Activated T-helper 2 cell treated with anti-CD3 and anti-CD28 coated beads, Interferon-gamma antibody, Interleukin-2, Interleukin-4, amounts not matched to agents 10 μg/mL and 5 μg/mL and 100 μg/mL, durations not matched to agents 14 hours and 24 hours and 36 hours (primary cell): ENCODE measurements at regions not wholly inside any gene's neighbourhood (a gene's known extent, or its start where the extent isn't known, plus 50 kb on each side); places are given as distances from the start of the nearest gene placed in this dataset.

ENCODE experiments used
- DNase-seq: peaks from one replicate; pipeline ENCODE4 v3.0.0; 2021; ENCODE audit warnings: low spot score
- H3K27ac Mint-ChIP-seq: one replicate; pipeline ENCODE4 v1.8.0; 2021; ENCODE audit warnings: mixed read lengths
- H3K27me3 Mint-ChIP-seq: one replicate; pipeline ENCODE4 v1.8.0; 2021; ENCODE audit warnings: low read depth, mixed read lengths
- H3K36me3 Mint-ChIP-seq: one replicate; pipeline ENCODE4 v1.8.0; 2021; ENCODE audit warnings: low read depth, mixed read lengths
- H3K4me1 Mint-ChIP-seq: one replicate; pipeline ENCODE4 v1.8.0; 2021; ENCODE audit warnings: low read depth, mixed read lengths
- H3K4me3 Mint-ChIP-seq: one replicate; pipeline ENCODE4 v1.8.0; 2021; ENCODE audit warnings: low read depth, mild to moderate bottlenecking, moderate library complexity, mixed read lengths
- H3K9me3 Mint-ChIP-seq: one replicate; pipeline ENCODE4 v1.8.0; 2021; ENCODE audit warnings: mixed read lengths
- intact Hi-C: fragments of 100-400 bp; cut with micrococcal nuclease; formaldehyde crosslinking; loops from one replicate; pipeline ENCODE4 v1.15.1; 2023

GRCh38 chr9:11973511-11973910 lies 719.7 kb upstream of the TYRP1 start:
- intact Hi-C loops = no loop called here
- no peak overlapping the region for H3K27ac Mint-ChIP-seq
- no peak overlapping the region for H3K4me3 Mint-ChIP-seq
- no peak for DNase-seq
- H3K9me3 Mint-ChIP-seq = peaks cover 52% of the 10 kb centered on the region
- no peaks in the 10 kb centered on the region for H3K36me3 Mint-ChIP-seq
- H3K4me1 Mint-ChIP-seq = no peaks in the 10 kb centered on the region
- H3K27me3 Mint-ChIP-seq = no peaks in the 10 kb centered on the region

DNA sequence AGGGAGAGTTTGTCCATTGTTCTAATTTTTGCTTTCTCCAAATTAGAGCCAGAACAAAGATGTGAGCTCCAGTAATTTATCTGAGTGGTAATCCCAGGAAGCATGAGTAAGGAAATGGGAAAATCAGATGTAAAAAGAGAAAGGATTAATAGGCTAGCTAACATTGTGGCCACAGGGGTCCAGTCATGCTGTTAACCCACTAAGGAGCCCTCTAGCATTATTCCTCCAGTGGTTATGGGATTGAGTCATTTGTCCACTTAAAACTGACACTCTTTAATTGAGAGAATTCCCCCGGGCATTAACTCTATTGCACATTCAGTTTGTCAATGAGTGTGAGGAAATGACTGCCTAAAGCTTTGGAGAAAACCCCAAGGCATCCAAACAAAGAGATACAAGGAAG lies 700.3 kb upstream of the TYRP1 start:
- H3K9me3 Mint-ChIP-seq = peaks cover 30% of the 10 kb centered on the region
- no peak overlapping the region for H3K27ac Mint-ChIP-seq
- H3K4me3 Mint-ChIP-seq = no peak overlapping the region
- no peaks in the 10 kb centered on the region for H3K27me3 Mint-ChIP-seq
- no peaks in the 10 kb centered on the region for H3K4me1 Mint-ChIP-seq
- intact Hi-C loops = no loop called here
- DNase-seq = no peak
- no peaks in the 10 kb centered on the region for H3K36me3 Mint-ChIP-seq

GRCh38 chr9:12014488-12014887 lies 678.7 kb upstream of the TYRP1 start:
- Mint-ChIP-seq H3K4me1 (no peaks in the 10 kb centered on the region), H3K36me3 (no peaks in the 10 kb centered on the region), H3K4me3 (no peak overlapping the region), H3K27ac (no peak overlapping the region), H3K27me3 (no peaks in the 10 kb centered on the region), H3K9me3 (peaks cover 52% of the 10 kb centered on the region)
- intact Hi-C loops = no loop called here
- DNase-seq = no peak

- H3K27me3 Mint-ChIP-seq = no peaks in the 10 kb centered on the region
- H3K27ac Mint-ChIP-seq = no peak overlapping the region
- H3K36me3 Mint-ChIP-seq = no peaks in the 10 kb centered on the region
- no peak overlapping the region for H3K4me3 Mint-ChIP-seq
- H3K4me1 Mint-ChIP-seq = no peaks in the 10 kb centered on the region
- H3K9me3 Mint-ChIP-seq = peaks cover 61% of the 10 kb centered on the region
- intact Hi-C loops = no loop called here
- no peak for DNase-seq
Measured at GRCh38 chr9:12054235-12054634, 639.0 kb upstream of the TYRP1 start.

DNA sequence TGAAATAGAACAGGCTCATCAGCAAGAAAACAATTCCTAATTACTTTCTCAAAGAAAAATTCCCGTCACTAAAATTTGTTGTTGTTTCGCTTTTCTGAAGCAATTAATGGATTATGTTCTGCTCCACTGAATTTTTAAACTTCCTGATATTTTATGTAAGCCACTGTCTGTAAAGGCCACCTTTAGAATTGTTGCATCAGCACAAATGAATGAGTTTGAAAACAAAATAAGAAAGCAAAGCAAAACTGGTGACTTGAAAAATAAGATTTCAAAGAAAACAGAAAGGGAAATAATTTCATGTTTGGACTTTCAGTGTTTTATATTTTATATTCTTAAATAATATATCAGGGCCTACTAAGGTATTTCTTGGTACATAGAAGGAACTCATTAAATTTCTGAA lies 636.3 kb upstream of the TYRP1 start:
- Mint-ChIP-seq H3K27me3 (no peaks in the 10 kb centered on the region), H3K27ac (no peak overlapping the region), H3K4me1 (no peaks in the 10 kb centered on the region), H3K9me3 (peaks cover 75% of the 10 kb centered on the region), H3K36me3 (no peaks in the 10 kb centered on the region), H3K4me3 (no peak overlapping the region)
- DNase-seq = no peak
- intact Hi-C loops = no loop called here

- no peak for DNase-seq
- intact Hi-C loops = no loop called here
- H3K27me3 Mint-ChIP-seq = no peaks in the 10 kb centered on the region
- H3K4me3 Mint-ChIP-seq = no peak overlapping the region
- H3K36me3 Mint-ChIP-seq = no peaks in the 10 kb centered on the region
- no peak overlapping the region for H3K27ac Mint-ChIP-seq
- H3K9me3 Mint-ChIP-seq = peaks cover 55% of the 10 kb centered on the region
- no peaks in the 10 kb centered on the region for H3K4me1 Mint-ChIP-seq
Measured at GRCh38 chr9:12060067-12060466, 633.1 kb upstream of the TYRP1 start.

DNA sequence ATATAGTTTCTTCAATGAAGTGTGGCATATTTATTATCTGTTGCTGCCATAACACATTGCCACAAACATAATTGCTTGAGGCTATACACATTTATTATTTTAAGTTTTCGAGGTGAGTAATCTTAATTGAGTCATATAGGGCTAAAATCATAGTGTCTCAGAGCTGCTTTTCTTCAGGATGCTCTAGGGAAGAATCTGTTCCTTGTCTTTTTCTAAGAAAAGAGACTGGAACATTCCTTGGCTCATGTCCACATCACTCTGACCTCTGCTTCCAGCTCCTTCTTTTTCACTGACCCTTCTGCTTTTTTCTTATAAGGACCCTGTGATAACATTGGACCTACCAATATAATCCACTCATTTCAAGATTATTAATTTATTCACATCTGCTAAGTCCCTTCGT lies 632.4 kb upstream of the TYRP1 start:
- Mint-ChIP-seq H3K36me3 (no peaks in the 10 kb centered on the region), H3K4me3 (no peak overlapping the region), H3K27me3 (no peaks in the 10 kb centered on the region)

GRCh38 chr9:12065050-12065449 lies 628.1 kb upstream of the TYRP1 start:
- H3K4me3 Mint-ChIP-seq = no peak overlapping the region
- no peaks in the 10 kb centered on the region for H3K4me1 Mint-ChIP-seq
- no peak for DNase-seq
- intact Hi-C loops = no loop called here
- no peaks in the 10 kb centered on the region for H3K36me3 Mint-ChIP-seq
- H3K27me3 Mint-ChIP-seq = no peaks in the 10 kb centered on the region
- H3K27ac Mint-ChIP-seq = no peak overlapping the region
- H3K9me3 Mint-ChIP-seq = peaks cover 35% of the 10 kb centered on the region

More for the DNA sequence above, 632.4 kb upstream of the TYRP1 start:
- peaks cover 50% of the 10 kb centered on the region for H3K9me3 Mint-ChIP-seq
- H3K4me1 Mint-ChIP-seq = no peaks in the 10 kb centered on the region
- no peak overlapping the region for H3K27ac Mint-ChIP-seq
- DNase-seq = no peak
- intact Hi-C loops = no loop called here

- intact Hi-C loops = no loop called here
- Mint-ChIP-seq H3K27ac (no peak overlapping the region), H3K27me3 (no peaks in the 10 kb centered on the region), H3K4me3 (no peak overlapping the region), H3K4me1 (no peaks in the 10 kb centered on the region), H3K36me3 (no peaks in the 10 kb centered on the region), H3K9me3 (peaks cover 29% of the 10 kb centered on the region)
- DNase-seq = no peak
Measured at GRCh38 chr9:12065686-12066085, 627.5 kb upstream of the TYRP1 start.

DNA sequence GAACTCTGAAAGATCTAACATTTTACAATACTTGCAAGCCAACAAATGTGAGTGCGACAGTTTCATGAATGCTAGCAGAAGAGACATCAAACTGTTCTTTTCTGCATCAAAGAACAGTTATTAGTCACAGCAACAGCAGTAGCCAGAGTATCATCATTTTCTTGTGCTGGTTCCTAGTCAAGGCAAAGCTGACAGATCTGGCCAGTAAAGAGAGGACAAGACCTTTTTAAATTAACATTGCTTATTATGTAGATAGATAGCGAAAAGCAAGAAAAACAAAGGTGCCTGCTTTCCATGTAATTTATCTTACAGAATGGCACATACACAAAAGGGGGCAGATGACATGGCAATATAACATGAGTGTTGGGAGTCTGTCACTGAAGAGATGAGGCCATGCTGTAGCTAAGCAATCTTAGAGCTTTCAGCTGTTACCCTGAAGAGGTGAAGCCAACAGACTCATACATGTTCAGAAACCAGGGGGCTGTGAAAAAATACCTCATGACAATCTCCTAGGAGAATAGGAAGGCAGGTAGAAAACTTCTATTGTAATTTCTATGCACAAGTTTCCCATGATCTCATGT lies 626.6 kb upstream of the TYRP1 start:
- Mint-ChIP-seq H3K27me3 (no peaks in the 10 kb centered on the region), H3K27ac (no peak overlapping the region), H3K4me1 (no peaks in the 10 kb centered on the region), H3K9me3 (peaks cover 25% of the 10 kb centered on the region), H3K36me3 (no peaks in the 10 kb centered on the region), H3K4me3 (no peak overlapping the region)
- intact Hi-C loops = no loop called here
- DNase-seq = no peak

- H3K27ac Mint-ChIP-seq = no peak overlapping the region
- no peaks in the 10 kb centered on the region for H3K27me3 Mint-ChIP-seq
- H3K9me3 Mint-ChIP-seq = peaks cover 36% of the 10 kb centered on the region
- H3K4me3 Mint-ChIP-seq = no peak overlapping the region
- no peaks in the 10 kb centered on the region for H3K4me1 Mint-ChIP-seq
- intact Hi-C loops = no loop called here
- H3K36me3 Mint-ChIP-seq = no peaks in the 10 kb centered on the region
- no peak for DNase-seq
Measured at GRCh38 chr9:12069366-12069765, 623.8 kb upstream of the TYRP1 start.

DNA sequence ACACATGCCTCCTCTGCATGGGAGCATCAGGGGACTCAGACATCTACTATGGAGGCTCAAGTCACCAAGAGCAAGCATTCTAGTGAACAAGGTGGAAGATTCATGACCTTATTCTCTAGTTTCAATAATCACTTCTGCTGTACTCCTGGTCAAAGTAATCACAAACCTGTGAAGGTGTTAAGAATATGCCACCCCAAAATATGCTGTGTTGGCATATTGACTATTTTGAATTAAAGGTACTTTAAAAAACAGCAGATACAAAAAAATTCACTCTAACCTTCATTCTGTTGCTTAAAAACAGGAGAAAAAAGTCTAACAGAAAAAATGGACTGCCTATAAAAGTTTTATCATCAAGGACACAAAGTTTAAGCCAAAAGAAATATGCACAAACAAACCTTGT lies 607.8 kb upstream of the TYRP1 start:
- Mint-ChIP-seq H3K9me3 (peaks cover 52% of the 10 kb centered on the region), H3K4me3 (no peak overlapping the region), H3K27me3 (no peaks in the 10 kb centered on the region), H3K4me1 (no peaks in the 10 kb centered on the region), H3K27ac (no peak overlapping the region), H3K36me3 (no peaks in the 10 kb centered on the region)
- no peak for DNase-seq
- intact Hi-C loops = no loop called here

DNA sequence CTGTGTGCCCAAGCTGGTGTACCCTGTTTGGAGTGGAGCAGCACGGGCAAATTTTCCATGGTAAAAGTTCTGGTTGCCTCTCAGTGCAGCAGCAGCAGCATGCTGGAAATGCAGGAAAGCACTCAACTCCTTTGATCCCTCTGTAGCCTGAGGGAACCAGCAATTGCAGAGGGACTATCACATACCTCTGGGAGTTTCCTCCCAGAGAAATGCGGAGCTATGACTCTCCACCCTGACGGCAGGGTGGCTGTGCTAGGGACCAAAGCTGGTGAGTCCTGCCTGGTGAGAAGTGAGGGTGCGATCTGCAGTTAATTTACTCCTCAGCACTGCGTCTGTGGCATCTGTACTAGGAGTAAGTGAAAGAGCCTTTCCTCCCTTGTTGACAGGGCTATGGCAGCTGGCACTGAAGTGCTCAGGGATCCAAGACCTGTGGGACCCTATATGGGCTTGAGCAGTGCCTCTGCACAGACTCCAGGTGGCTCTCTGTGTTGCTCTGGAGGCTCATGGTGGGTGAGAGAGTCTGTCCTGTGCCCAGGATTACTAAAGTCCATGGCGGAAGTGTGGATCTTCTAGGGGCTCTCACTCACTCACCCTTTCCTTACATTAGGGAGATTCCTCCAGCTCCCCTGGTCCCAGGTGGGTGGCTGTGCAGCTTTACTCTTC lies 601.2 kb upstream of the TYRP1 start:
- no peaks in the 10 kb centered on the region for H3K4me1 Mint-ChIP-seq
- H3K9me3 Mint-ChIP-seq = peaks cover 51% of the 10 kb centered on the region
- no peak overlapping the region for H3K27ac Mint-ChIP-seq
- H3K36me3 Mint-ChIP-seq = no peaks in the 10 kb centered on the region
- no peak overlapping the region for H3K4me3 Mint-ChIP-seq
- no peaks in the 10 kb centered on the region for H3K27me3 Mint-ChIP-seq
- DNase-seq = no peak
- intact Hi-C loops = no loop called here

GRCh38 chr9:12094046-12094445 lies 599.1 kb upstream of the TYRP1 start:
- H3K4me3 Mint-ChIP-seq = no peak overlapping the region
- H3K9me3 Mint-ChIP-seq = peaks cover 43% of the 10 kb centered on the region
- no peaks in the 10 kb centered on the region for H3K27me3 Mint-ChIP-seq
- H3K27ac Mint-ChIP-seq = no peak overlapping the region
- intact Hi-C loops = no loop called here
- no peaks in the 10 kb centered on the region for H3K36me3 Mint-ChIP-seq
- no peak for DNase-seq
- no peaks in the 10 kb centered on the region for H3K4me1 Mint-ChIP-seq
